CD4-positive, alpha-beta memory T cell (primary cell): ENCODE measurements at regions not wholly inside any gene's neighbourhood (a gene's known extent, or its start where the extent isn't known, plus 50 kb on each side); places are given as distances from the start of the nearest gene placed in this dataset.

Source experiments
- CTCF ChIA-PET: fragments of 350-600 bp; sonication (Branson Sonifier 250); formaldehyde crosslinking; loops from one replicate; lab custom pipeline; 2021; ENCODE audit warnings: inconsistent platforms; ENCODE audit not compliant: partially characterized antibody; lab: Charles Lee
- POLR2A ChIA-PET: fragments of 350-600 bp; sonication (Branson Sonifier 250); formaldehyde crosslinking; loops from one replicate; lab custom pipeline; 2021; ENCODE audit not compliant: partially characterized antibody; lab: Charles Lee
- DNase-seq, 5 donors: peaks; one replicate each; pipeline versions ENCODE4 v3.0.0 to v3.0.0-alpha.2; 2020 to 2022; ENCODE audit warnings: mixed read lengths in 1 of 5
- H3K27ac ChIP-seq: one replicate; pipeline ENCODE4 v1.7.0; 2013; ENCODE audit warnings: low read depth, low read length
- H3K27me3 ChIP-seq: 2 replicates; pipeline ENCODE4 v1.7.0; 2013; ENCODE audit warnings: mild to moderate bottlenecking, low read length, moderate library complexity; ENCODE audit not compliant: insufficient read depth
- H3K36me3 ChIP-seq: 2 replicates; pipeline ENCODE4 v1.7.0; 2013; ENCODE audit warnings: mild to moderate bottlenecking, low read length, moderate library complexity; ENCODE audit not compliant: insufficient read depth
- H3K4me1 ChIP-seq: 2 replicates; pipeline ENCODE4 v1.7.0; 2013; ENCODE audit warnings: mild to moderate bottlenecking, low read length, moderate library complexity; ENCODE audit not compliant: insufficient read depth
- H3K4me3 ChIP-seq, 2 donors: one replicate each; pipeline ENCODE4 v1.7.0; 2013; ENCODE audit warnings: low read length in 2 of 2, mild to moderate bottlenecking in 1 of 2
- H3K9me3 ChIP-seq, 2 donors: one replicate each; pipeline ENCODE4 v1.7.0; 2013; ENCODE audit warnings: low read length in 2 of 2, control low read depth in 1 of 2; ENCODE audit not compliant: control insufficient read depth in 1 of 2
- H3K27ac Mint-ChIP-seq, 7 donors: one replicate each; pipeline ENCODE4 v1.8.0; 2020 to 2021; ENCODE audit warnings: mixed read lengths in 7 of 7, mild to moderate bottlenecking in 6 of 7, inconsistent platforms in 3 of 7, moderate library complexity in 3 of 7
- H3K27me3 Mint-ChIP-seq, 2 donors: one replicate each; pipeline ENCODE4 v1.8.0; 2020 to 2021; ENCODE audit warnings: mixed read lengths in 2 of 2
- H3K36me3 Mint-ChIP-seq, 2 donors: one replicate each; pipeline ENCODE4 v1.8.0; 2020 to 2021; ENCODE audit warnings: mixed read lengths in 2 of 2, inconsistent platforms in 1 of 2, mild to moderate bottlenecking in 1 of 2
- H3K4me1 Mint-ChIP-seq, 4 donors: one replicate each; pipeline ENCODE4 v1.8.0; 2020 to 2021; ENCODE audit warnings: mixed read lengths in 4 of 4, mild to moderate bottlenecking in 1 of 4
- H3K4me3 Mint-ChIP-seq, 8 donors: one replicate each; pipeline ENCODE4 v1.8.0; 2020 to 2021; ENCODE audit warnings: mixed read lengths in 8 of 8, mild to moderate bottlenecking in 7 of 8, moderate library complexity in 6 of 8, inconsistent platforms in 3 of 8
- H3K9me3 Mint-ChIP-seq, 8 donors: one replicate each; pipeline ENCODE4 v1.8.0; 2020 to 2021; ENCODE audit warnings: mixed read lengths in 8 of 8, mild to moderate bottlenecking in 5 of 8, inconsistent platforms in 3 of 8, moderate library complexity in 1 of 8
- intact Hi-C: fragments of 100-400 bp; cut with micrococcal nuclease; formaldehyde crosslinking; loops from one replicate; pipeline ENCODE4 v1.15.1; 2023

- no peak overlapping the region for H3K4me3 ChIP-seq
- ChIA-PET POLR2A (no interaction called here), CTCF (no interaction called here)
- no peak for DNase-seq
- H3K36me3 ChIP-seq, result no peaks in the 10 kb centered on the region
- Mint-ChIP-seq H3K4me1 (no peaks in the 10 kb centered on the region), H3K27me3 (no peaks in the 10 kb centered on the region), H3K36me3 (no peaks in the 10 kb centered on the region), H3K9me3 (peaks cover 0 to 9% (median 3%) of the 10 kb centered on the region in 8 donors), H3K27ac (no peak overlapping the region), H3K4me3 (no peak overlapping the region)
- intact Hi-C loops, result no loop called here
- H3K9me3 ChIP-seq, result no peaks in the 10 kb centered on the region
- H3K4me1 ChIP-seq, result no peaks in the 10 kb centered on the region
- no peaks in the 10 kb centered on the region for H3K27me3 ChIP-seq
- H3K27ac ChIP-seq, result no peak overlapping the region
Measured at GRCh38 chr4:160372390-160372789, 1269.5 kb downstream of the RAPGEF2 start.

DNA sequence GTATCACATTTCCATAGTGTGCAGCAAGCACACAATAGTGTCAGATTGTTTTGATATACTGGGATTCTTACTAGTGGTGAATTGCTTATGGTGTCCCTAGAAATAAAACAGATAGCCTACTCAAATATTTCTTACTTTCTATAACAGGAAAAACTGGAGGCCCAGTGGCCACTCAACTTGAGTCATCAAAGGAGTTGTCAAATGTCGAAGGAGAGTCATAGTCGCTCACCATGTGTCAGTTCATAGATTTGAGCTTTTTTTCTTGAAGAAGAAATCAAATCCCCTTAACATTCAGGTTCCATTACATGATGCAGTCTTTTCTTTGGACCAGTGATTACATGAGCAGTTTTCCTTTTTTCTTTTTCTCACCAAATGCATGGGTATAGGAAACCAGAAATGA is 1271.0 kb downstream of the RAPGEF2 start:
- Histone ChIP-seq H3K36me3 (no peaks in the 10 kb centered on the region), H3K27me3 (no peaks in the 10 kb centered on the region), H3K4me1 (no peaks in the 10 kb centered on the region), H3K27ac (no peak overlapping the region), H3K4me3 (no peak overlapping the region), H3K9me3 (no peaks in the 10 kb centered on the region)
- no peaks in the 10 kb centered on the region for H3K4me1 Mint-ChIP-seq
- intact Hi-C loops, result no loop called here
- ChIA-PET CTCF (no interaction called here), POLR2A (no interaction called here)
- no peak for DNase-seq
- H3K36me3 Mint-ChIP-seq, result no peaks in the 10 kb centered on the region
- no peaks in the 10 kb centered on the region for H3K27me3 Mint-ChIP-seq
- H3K4me3 Mint-ChIP-seq, result no peak overlapping the region
- H3K27ac Mint-ChIP-seq, result no peak overlapping the region
- H3K9me3 Mint-ChIP-seq, result peaks cover 0 to 9% (median 0%) of the 10 kb centered on the region in 8 donors

DNA sequence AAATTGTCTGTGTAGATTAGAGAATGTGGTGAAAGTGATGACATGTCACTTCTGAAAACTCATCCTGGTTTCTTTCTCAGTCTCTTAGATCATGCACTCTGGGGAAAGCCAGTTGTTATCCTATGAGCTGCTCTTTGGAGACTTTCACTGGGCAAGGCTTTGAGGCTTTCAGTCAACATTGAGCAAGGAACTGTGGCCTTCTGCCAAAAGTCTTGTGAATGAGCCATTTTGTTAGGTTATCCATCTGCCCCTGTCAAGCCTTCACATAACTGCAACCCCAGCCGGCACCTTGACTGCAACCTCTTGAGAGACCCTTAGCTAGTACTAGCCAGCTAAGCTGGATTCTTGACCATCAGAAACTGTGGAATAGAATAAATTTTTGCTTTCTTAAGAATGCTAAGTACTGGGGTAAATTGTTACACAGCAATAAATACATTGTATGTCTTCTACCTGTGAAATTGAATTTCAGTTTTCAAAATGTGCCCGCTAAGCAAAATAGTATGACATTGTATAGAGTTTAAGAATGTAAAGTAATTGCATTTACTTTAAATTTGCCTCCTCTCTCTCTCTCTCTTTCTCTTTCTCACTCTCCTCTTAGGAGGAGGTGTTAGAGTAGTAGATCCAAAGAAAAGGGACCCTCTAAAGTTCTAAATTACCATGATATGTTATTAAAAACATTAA is 1273.0 kb downstream of the RAPGEF2 start:
- Histone ChIP-seq H3K9me3 (no peaks in the 10 kb centered on the region), H3K4me3 (no peak overlapping the region), H3K27ac (no peak overlapping the region), H3K27me3 (no peaks in the 10 kb centered on the region), H3K36me3 (no peaks in the 10 kb centered on the region), H3K4me1 (no peaks in the 10 kb centered on the region)
- Mint-ChIP-seq H3K9me3 (peaks cover 0 to 7% (median 0%) of the 10 kb centered on the region in 8 donors), H3K36me3 (no peaks in the 10 kb centered on the region), H3K4me1 (no peaks in the 10 kb centered on the region), H3K27me3 (no peaks in the 10 kb centered on the region), H3K4me3 (no peak overlapping the region), H3K27ac (no peak overlapping the region)
- ChIA-PET POLR2A (no interaction called here), CTCF (no interaction called here)
- intact Hi-C loops, result no loop called here
- no peak for DNase-seq

DNA sequence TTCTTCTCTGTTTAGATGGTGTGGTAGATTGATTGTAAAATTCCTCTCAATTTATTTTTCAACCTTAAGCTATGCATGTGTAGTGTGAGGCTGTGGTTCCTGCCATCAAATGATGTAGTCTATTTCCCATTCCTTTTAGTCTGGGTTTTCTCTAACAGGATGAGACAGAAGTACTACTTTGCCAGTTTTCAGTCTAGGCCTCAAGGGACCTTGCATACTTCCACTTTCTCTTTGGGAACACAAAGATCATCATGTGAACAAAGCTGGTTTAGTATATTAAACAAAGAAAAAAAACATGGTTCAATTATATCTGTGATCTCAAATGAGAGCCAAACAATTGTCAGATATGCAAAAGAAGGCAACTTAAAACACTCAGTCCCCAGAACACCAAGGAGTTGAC is 1284.0 kb downstream of the RAPGEF2 start:
- Histone ChIP-seq H3K9me3 (no peaks in the 10 kb centered on the region), H3K36me3 (no peaks in the 10 kb centered on the region), H3K27me3 (no peaks in the 10 kb centered on the region), H3K4me3 (no peak overlapping the region), H3K4me1 (no peaks in the 10 kb centered on the region), H3K27ac (no peak overlapping the region)
- ChIA-PET POLR2A (no interaction called here), CTCF (no interaction called here)
- Mint-ChIP-seq H3K4me3 (no peak overlapping the region), H3K4me1 (no peaks in the 10 kb centered on the region), H3K27ac (no peak overlapping the region), H3K9me3 (peaks cover 1 to 15% (median 6%) of the 10 kb centered on the region in 8 donors), H3K27me3 (no peaks in the 10 kb centered on the region), H3K36me3 (no peaks in the 10 kb centered on the region)
- intact Hi-C loops, result no loop called here
- no peak for DNase-seq

GRCh38 chr4:160399826-160400225 is 1296.9 kb downstream of the RAPGEF2 start:
- Mint-ChIP-seq H3K4me1 (no peaks in the 10 kb centered on the region), H3K9me3 (peaks cover 0 to 9% (median 4%) of the 10 kb centered on the region in 8 donors), H3K4me3 (no peak overlapping the region), H3K36me3 (no peaks in the 10 kb centered on the region), H3K27ac (no peak overlapping the region), H3K27me3 (no peaks in the 10 kb centered on the region)
- no peaks in the 10 kb centered on the region for H3K9me3 ChIP-seq
- H3K36me3 ChIP-seq, result no peaks in the 10 kb centered on the region
- DNase-seq, result no peak
- no peak overlapping the region for H3K27ac ChIP-seq
- H3K4me3 ChIP-seq, result no peak overlapping the region
- intact Hi-C loops, result no loop called here
- CTCF ChIA-PET, result no interaction called here
- no peaks in the 10 kb centered on the region for H3K27me3 ChIP-seq
- POLR2A ChIA-PET, result no interaction called here
- H3K4me1 ChIP-seq, result no peaks in the 10 kb centered on the region

GRCh38 chr4:160403081-160403480 is 1300.2 kb downstream of the RAPGEF2 start:
- Mint-ChIP-seq H3K27ac (no peak overlapping the region), H3K4me3 (no peak overlapping the region), H3K9me3 (peaks cover 0 to 12% (median 4%) of the 10 kb centered on the region in 8 donors), H3K27me3 (no peaks in the 10 kb centered on the region), H3K36me3 (no peaks in the 10 kb centered on the region), H3K4me1 (no peaks in the 10 kb centered on the region)
- H3K27me3 ChIP-seq, result no peaks in the 10 kb centered on the region
- DNase-seq, result no peak
- ChIA-PET CTCF (no interaction called here), POLR2A (no interaction called here)
- intact Hi-C loops, result no loop called here
- H3K9me3 ChIP-seq, result no peaks in the 10 kb centered on the region
- H3K27ac ChIP-seq, result no peak overlapping the region
- H3K36me3 ChIP-seq, result no peaks in the 10 kb centered on the region
- no peaks in the 10 kb centered on the region for H3K4me1 ChIP-seq
- H3K4me3 ChIP-seq, result no peak overlapping the region

- no peak overlapping the region for H3K4me3 ChIP-seq
- CTCF ChIA-PET, result no interaction called here
- H3K9me3 Mint-ChIP-seq, result peaks cover 0 to 16% (median 3%) of the 10 kb centered on the region in 8 donors
- no peaks in the 10 kb centered on the region for H3K4me1 Mint-ChIP-seq
- no peak overlapping the region for H3K4me3 Mint-ChIP-seq
- no peaks in the 10 kb centered on the region for H3K4me1 ChIP-seq
- H3K27me3 Mint-ChIP-seq, result no peaks in the 10 kb centered on the region
- no peak for DNase-seq
- no peaks in the 10 kb centered on the region for H3K9me3 ChIP-seq
- no peak overlapping the region for H3K27ac ChIP-seq
- intact Hi-C loops, result no loop called here
- H3K27ac Mint-ChIP-seq, result no peak overlapping the region
- H3K36me3 ChIP-seq, result no peaks in the 10 kb centered on the region
- H3K27me3 ChIP-seq, result no peaks in the 10 kb centered on the region
- no peaks in the 10 kb centered on the region for H3K36me3 Mint-ChIP-seq
- POLR2A ChIA-PET, result no interaction called here
Measured at GRCh38 chr4:160406263-160406825, 1303.5 kb downstream of the RAPGEF2 start.
